ENCODE measurements at regions not wholly inside any gene's neighbourhood (a gene's known extent, or its start where the extent isn't known, plus 50 kb on each side); places are given as distances from the start of the nearest gene placed in this dataset.
"Not testable (repeated sequence)": the region's sequence is repeated elsewhere in the genome, so short reads cannot be mapped to it uniquely, and the experiment has no call there.

DNA sequence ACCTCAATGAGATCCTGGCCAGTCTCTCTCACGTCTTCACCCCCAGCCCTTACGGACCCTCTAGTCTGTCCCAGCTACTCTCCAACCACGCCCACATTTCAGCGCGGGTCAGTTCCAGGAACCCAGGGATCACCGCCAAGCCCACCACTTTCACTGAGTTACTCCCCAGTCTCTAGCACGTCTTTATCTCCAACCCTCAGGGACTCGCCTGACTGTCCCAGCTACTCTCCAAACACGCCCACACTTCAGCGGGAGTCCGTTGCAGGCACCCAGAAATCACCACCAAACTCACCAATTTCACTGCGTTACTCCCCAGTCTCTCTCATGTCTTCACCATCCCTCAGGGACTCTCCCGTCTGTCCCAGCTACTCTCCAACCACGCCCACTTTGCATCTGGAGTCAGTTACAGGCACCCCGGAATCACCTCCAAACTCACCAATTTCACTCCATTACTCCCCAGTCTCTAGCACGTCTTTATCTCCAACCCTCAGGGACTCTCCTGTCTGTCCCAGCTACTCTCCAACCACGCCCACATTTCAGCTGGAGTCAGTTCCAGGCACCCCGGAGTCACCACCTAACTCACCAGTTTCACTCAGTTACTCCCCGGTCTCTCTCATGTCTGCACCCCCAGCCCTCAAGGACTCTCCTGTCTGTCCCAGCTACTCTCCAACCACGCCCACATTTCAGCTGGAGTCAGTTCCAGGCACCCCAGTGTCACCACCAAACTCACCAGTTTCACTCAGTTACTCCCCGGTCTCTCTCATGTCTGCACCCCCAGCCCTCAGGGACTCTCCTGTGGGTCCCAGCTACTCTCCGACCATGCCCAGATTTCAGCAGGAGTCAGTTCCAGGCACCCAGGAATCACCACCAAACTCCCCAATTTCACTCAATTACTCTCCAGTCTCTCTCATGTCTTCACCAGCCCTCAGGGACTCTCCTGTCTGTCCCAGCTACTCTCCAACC, 336.8 kb downstream of the CWH43 start:
- not testable (repeated sequence) for H3K9ac ChIP-seq (ENCODE audit: low read depth in 1 of 2, low read length in 2 of 2); H3K27ac ChIP-seq (ENCODE audit: low read depth, low read length); H3K4me3 ChIP-seq (ENCODE audit: low read depth in 1 of 2, low read length in 2 of 2); H3K36me3 ChIP-seq (ENCODE audit: control insufficient read depth in 1 of 2, insufficient read depth in 2 of 2, low read length in 2 of 2); H3K27me3 ChIP-seq (ENCODE audit: control insufficient read depth in 1 of 2, insufficient read depth in 2 of 2, low read length in 2 of 2); H3K4me1 ChIP-seq (ENCODE audit: control insufficient read depth in 1 of 2, insufficient read depth in 2 of 2, low read length in 2 of 2)
- peaks cover 9 to 11% of the 10 kb centered on the region in 2 donors for H3K9me3 ChIP-seq (ENCODE audit: control insufficient read depth in 1 of 2, low read length in 2 of 2)

DNA sequence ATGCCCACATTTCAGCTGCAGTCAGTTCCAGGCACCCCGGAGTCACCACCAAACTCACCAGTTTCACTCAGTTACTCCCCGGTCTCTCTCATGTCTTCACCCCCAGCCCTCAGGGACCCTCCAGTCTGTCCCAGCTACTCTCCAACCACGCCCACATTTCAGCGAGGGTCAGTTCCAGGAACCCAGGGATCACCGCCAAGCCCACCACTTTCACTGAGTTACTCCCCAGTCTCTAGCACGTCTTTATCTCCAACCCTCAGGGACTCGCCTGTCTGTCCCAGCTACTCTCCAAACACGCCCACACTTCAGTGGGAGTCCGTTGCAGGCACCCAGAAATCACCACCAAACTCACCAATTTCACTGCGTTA, 337.5 kb downstream of the CWH43 start:
- not testable (repeated sequence) for H3K9ac ChIP-seq (ENCODE audit: low read depth in 1 of 2, low read length in 2 of 2); H3K27me3 ChIP-seq (ENCODE audit: control insufficient read depth in 1 of 2, insufficient read depth in 2 of 2, low read length in 2 of 2); H3K27ac ChIP-seq (ENCODE audit: low read depth, low read length); H3K36me3 ChIP-seq (ENCODE audit: control insufficient read depth in 1 of 2, insufficient read depth in 2 of 2, low read length in 2 of 2); H3K4me3 ChIP-seq (ENCODE audit: low read depth in 1 of 2, low read length in 2 of 2); H3K4me1 ChIP-seq (ENCODE audit: control insufficient read depth in 1 of 2, insufficient read depth in 2 of 2, low read length in 2 of 2)
- H3K9me3 ChIP-seq (ENCODE audit: control insufficient read depth in 1 of 2, low read length in 2 of 2) = peaks cover 9 to 11% of the 10 kb centered on the region in 2 donors
